ENCODE measurements at regions not wholly inside any gene's neighbourhood (a gene's known extent, or its start where the extent isn't known, plus 50 kb on each side); places are given as distances from the start of the nearest gene placed in this dataset.

DNA sequence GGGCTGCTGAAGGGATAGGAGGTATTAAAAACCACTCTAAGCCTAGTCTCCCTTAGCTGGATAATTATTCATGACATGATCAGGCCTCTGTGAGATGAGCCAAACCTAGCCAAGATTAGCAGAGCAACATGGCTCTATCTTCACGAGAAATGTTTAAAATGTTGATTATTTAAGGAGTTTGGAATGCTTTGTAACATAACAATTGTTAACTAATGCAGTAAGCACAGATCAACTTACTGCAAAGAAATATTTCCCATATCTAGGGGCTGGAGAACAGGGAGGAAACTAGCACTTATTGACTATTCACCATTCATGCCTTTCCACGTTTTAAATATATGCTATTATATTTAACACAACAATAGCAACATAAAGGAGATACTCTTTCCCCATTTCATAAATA is 833.7 kb upstream of the CHAC2 start:
- H3K4me3 ChIP-seq (ENCODE audit: low read depth, poor library complexity, severe bottlenecking), result no peak overlapping the region
- DNase-seq (ENCODE audit: low spot score in 2 of 2), result no peak
- intact Hi-C loops (cut with DNase I; ENCODE audit: low total_unique reads), result no loop called here
- TF ChIP-seq POLR2A (IDR thresholded peaks at IDR 0.05), result no peak
- TF ChIP-seq, protein P1, sequence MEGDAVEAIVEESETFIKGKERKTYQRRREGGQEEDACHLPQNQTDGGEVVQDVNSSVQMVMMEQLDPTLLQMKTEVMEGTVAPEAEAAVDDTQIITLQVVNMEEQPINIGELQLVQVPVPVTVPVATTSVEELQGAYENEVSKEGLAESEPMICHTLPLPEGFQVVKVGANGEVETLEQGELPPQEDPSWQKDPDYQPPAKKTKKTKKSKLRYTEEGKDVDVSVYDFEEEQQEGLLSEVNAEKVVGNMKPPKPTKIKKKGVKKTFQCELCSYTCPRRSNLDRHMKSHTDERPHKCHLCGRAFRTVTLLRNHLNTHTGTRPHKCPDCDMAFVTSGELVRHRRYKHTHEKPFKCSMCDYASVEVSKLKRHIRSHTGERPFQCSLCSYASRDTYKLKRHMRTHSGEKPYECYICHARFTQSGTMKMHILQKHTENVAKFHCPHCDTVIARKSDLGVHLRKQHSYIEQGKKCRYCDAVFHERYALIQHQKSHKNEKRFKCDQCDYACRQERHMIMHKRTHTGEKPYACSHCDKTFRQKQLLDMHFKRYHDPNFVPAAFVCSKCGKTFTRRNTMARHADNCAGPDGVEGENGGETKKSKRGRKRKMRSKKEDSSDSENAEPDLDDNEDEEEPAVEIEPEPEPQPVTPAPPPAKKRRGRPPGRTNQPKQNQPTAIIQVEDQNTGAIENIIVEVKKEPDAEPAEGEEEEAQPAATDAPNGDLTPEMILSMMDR (IDR thresholded peaks at IDR 0.05), result no peak
- WGBS, 2 donors, result 46 to 56% methylated on average over 2 of the region's 2 CpGs

DNA sequence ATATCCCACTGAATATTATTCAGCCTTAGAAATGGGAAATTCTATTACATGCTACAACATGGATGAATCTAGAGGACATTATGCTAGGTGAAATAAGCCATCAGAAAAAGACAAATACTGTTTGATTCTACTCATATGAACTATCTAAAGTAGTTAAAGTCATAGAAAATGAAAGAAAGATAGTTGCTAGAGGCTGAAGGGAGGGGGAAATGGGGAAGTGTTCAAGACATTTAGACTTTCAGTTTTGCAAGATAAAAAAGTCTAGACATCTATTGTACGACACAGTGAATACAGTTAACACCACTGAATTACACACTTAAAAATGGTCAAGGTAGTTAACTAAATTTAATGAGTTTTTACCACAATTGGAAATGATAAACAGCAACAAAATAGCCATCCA is 835.9 kb upstream of the CHAC2 start:
- TF ChIP-seq, protein P1 (IDR thresholded peaks at IDR 0.05), result no peak
- TF ChIP-seq POLR2A (IDR thresholded peaks at IDR 0.05), result no peak
- H3K4me3 ChIP-seq (ENCODE audit: low read depth, poor library complexity, severe bottlenecking), result no peak overlapping the region
- intact Hi-C loops (cut with DNase I; ENCODE audit: low total_unique reads), result no loop called here
- WGBS, 2 donors, result 77 to 80% methylated on average over 1 of the region's 1 CpG
- DNase-seq (ENCODE audit: low spot score in 2 of 2), result no peak

DNA sequence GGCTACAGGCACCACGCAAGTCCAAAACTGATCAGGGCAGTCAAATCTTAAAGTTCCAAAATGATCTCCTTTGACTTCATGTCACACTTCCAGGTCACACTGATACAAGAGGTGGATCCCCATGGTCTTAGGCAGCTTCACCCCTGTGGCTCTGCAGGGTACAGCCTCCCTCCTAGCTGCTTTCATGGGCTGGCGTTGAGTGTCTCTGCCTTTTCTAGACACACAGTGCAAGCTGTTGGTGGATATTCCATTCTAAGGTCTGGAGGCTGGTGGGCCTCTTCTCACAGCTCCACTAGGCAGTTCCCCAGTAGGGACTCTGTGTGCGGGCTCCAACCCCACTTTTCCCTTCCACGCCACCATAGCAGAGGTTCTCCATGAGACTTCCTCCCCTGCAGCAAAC is 838.2 kb upstream of the CHAC2 start:
- no peak for TF ChIP-seq POLR2A (IDR thresholded peaks at IDR 0.05)
- TF ChIP-seq, protein P1 (IDR thresholded peaks at IDR 0.05), result no peak
- intact Hi-C loops (cut with DNase I; ENCODE audit: low total_unique reads), result no loop called here
- no peak overlapping the region for H3K4me3 ChIP-seq (ENCODE audit: low read depth, poor library complexity, severe bottlenecking)
- DNase-seq (ENCODE audit: low spot score in 2 of 2), result no peak
- WGBS, 2 donors, result 95 to 96% methylated on average over 4 of the region's 4 CpGs

DNA sequence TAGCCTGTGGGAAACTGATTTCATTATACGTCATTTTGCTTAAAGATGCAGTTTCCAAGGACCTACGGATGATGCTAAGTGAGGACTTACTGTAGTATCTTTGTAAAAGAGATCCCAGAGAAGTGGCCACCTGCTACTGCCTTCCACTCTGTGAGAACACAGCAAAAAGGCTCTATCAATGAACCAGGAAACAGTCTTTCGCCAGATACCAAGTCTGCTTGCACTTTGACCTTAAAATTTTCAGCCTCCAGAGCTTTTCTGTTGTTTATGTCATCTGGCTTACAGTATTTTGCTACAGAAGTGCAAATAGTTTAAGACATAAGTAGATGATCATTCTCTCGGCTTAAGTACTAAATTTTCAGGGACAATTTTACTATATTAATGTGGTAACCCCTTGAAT is 847.9 kb upstream of the CHAC2 start:
- no peak for TF ChIP-seq POLR2A (IDR thresholded peaks at IDR 0.05)
- TF ChIP-seq, protein P1 (IDR thresholded peaks at IDR 0.05), result no peak
- DNase-seq (ENCODE audit: low spot score in 2 of 2), result no peak
- 65 to 71% methylated on average over 4 of the region's 4 CpGs for WGBS, 2 donors
- intact Hi-C loops (cut with DNase I; ENCODE audit: low total_unique reads), result no loop called here
- H3K4me3 ChIP-seq (ENCODE audit: low read depth, poor library complexity, severe bottlenecking), result no peak overlapping the region

DNA sequence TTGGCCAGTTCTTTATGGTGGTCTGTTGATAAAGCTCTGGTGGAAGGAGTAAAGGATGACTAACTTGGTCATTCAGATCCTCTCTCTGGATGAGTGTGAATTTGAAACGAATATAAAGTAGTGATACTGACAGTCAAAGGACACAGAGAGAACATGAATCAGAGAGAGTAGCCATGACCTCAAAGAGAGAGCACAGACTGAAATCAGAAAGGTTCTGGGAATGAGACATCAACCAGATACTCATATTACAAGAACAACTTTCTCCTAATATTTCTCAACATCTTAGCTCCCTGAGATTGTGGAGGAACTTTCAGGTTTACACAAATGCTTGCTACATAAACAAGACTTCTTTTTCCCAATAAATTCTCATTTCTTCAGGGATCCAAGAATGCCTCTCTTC is 849.1 kb upstream of the CHAC2 start:
- TF ChIP-seq POLR2A (IDR thresholded peaks at IDR 0.05), result no peak
- TF ChIP-seq, protein P1 (IDR thresholded peaks at IDR 0.05), result no peak
- intact Hi-C loops (cut with DNase I; ENCODE audit: low total_unique reads), result no loop called here
- DNase-seq (ENCODE audit: low spot score in 2 of 2), result no peak
- 81% methylated on average over 1 of the region's 1 CpG for WGBS, 2 donors
- no peak overlapping the region for H3K4me3 ChIP-seq (ENCODE audit: low read depth, poor library complexity, severe bottlenecking)

DNA sequence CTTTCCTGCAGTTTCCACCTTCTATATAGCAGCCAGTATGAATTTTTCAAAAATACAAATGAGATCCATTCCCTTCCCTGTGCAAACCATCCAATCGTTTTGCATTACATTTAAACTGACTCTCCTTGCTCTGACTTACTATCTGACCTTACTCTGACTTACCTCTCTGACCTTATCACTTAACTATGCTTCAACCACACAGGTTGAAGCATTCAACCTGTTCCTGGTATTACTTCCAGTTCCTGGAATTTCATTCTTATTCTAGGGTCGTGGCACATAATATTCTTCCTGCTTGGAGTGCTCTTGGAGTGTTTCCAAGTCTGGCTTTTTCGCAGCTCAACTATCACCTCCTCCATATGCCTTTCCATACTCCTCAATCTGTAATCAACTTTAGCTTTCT is 850.6 kb upstream of the CHAC2 start:
- no peak for DNase-seq (ENCODE audit: low spot score in 2 of 2)
- H3K4me3 ChIP-seq (ENCODE audit: low read depth, poor library complexity, severe bottlenecking), result no peak overlapping the region
- TF ChIP-seq POLR2A (IDR thresholded peaks at IDR 0.05), result no peak
- TF ChIP-seq, protein P1 (IDR thresholded peaks at IDR 0.05), result no peak
- 35 to 50% methylated on average over 3 of the region's 3 CpGs for WGBS, 2 donors
- intact Hi-C loops (cut with DNase I; ENCODE audit: low total_unique reads), result no loop called here

Data from lower leg skin (tissue), 4 donors.